ENCODE measurements at regions not wholly inside any gene's neighbourhood (a gene's known extent, or its start where the extent isn't known, plus 50 kb on each side); places are given as distances from the start of the nearest gene placed in this dataset.

GRCh38 chr11:81674211-81674610 lies 1059.5 kb downstream of the FAM181B start:
- no peak for DNase-seq (ENCODE audit: low read depth)
- H3K4me3 ChIP-seq (ENCODE audit: low read length) = no peak overlapping the region
- no peak for TF ChIP-seq CTCF (conservative IDR thresholded peaks at IDR 0.05; ENCODE audit: low read length)

GRCh38 chr11:81673001-81673400 lies 1060.7 kb downstream of the FAM181B start:
- no peak for TF ChIP-seq CTCF (conservative IDR thresholded peaks at IDR 0.05; ENCODE audit: low read length)
- DNase-seq (ENCODE audit: low read depth) = peak; percentile 11

GRCh38 chr11:81669935-81670543 lies 1063.6 kb downstream of the FAM181B start:
- no peak for DNase-seq (ENCODE audit: low read depth)
- no peak overlapping the region for H3K4me3 ChIP-seq (ENCODE audit: low read length)
- no peak for TF ChIP-seq CTCF (conservative IDR thresholded peaks at IDR 0.05; ENCODE audit: low read length)

More at GRCh38 chr11:81673001-81673400, 1060.7 kb downstream of the FAM181B start:
- no peak overlapping the region for H3K4me3 ChIP-seq (ENCODE audit: low read length)

GRCh38 chr11:81658722-81659121 lies 1074.9 kb downstream of the FAM181B start:
- peak; percentile 9 for DNase-seq (ENCODE audit: low read depth)
- no peak overlapping the region for H3K4me3 ChIP-seq (ENCODE audit: low read length)
- TF ChIP-seq CTCF (conservative IDR thresholded peaks at IDR 0.05; ENCODE audit: low read length) = peak; percentile 49

- no peak for TF ChIP-seq CTCF (conservative IDR thresholded peaks at IDR 0.05; ENCODE audit: low read length)
- peak; percentile 18 for DNase-seq (ENCODE audit: low read depth)
Observed at GRCh38 chr11:81655351-81655750, 1078.3 kb downstream of the FAM181B start.

GRCh38 chr11:81647374-81647773 lies 1086.3 kb downstream of the FAM181B start:
- no peak for DNase-seq (ENCODE audit: low read depth)
- TF ChIP-seq CTCF (conservative IDR thresholded peaks at IDR 0.05; ENCODE audit: low read length) = no peak
- H3K4me3 ChIP-seq (ENCODE audit: low read length) = no peak overlapping the region

More at GRCh38 chr11:81655351-81655750, 1078.3 kb downstream of the FAM181B start:
- no peak overlapping the region for H3K4me3 ChIP-seq (ENCODE audit: low read length)

GRCh38 chr11:81644239-81644840 lies 1089.3 kb downstream of the FAM181B start:
- peak; percentile 62 for TF ChIP-seq CTCF (conservative IDR thresholded peaks at IDR 0.05; ENCODE audit: low read length)
- H3K4me3 ChIP-seq (ENCODE audit: low read length) = no peak overlapping the region
- peak; percentile 39 for DNase-seq (ENCODE audit: low read depth)
